K562 (cell line): ENCODE measurements at regions not wholly inside any gene's neighbourhood (a gene's known extent, or its start where the extent isn't known, plus 50 kb on each side); places are given as distances from the start of the nearest gene placed in this dataset.

Source experiments
- FIP1L1 ChIP-seq: fragments of 200-400 bp; formaldehyde crosslinking; IDR thresholded peaks from 2 replicates; pipeline ENCODE4 v1.6.1; 2018; ENCODE audit warnings: mild to moderate bottlenecking, low read depth, low read length; ENCODE audit not compliant: poor library complexity, severe bottlenecking
- FOXK2 ChIP-seq, 2 experiments: fragments of 450-650 bp; IDR thresholded peaks in 1 of 2; conservative IDR thresholded peaks in 1 of 2; 2 replicates each; pipeline ENCODE4 v1.6.1; 2016; ENCODE audit warnings: low read depth in 2 of 2, mild to moderate bottlenecking in 1 of 2
- GMEB1 ChIP-seq: fragments of 250-450 bp; sonication (Bioruptor Pico); IDR thresholded peaks from 2 replicates; pipeline ENCODE4 v1.4.0; 2020; ENCODE audit warnings: mild to moderate bottlenecking
- PRDM10 ChIP-seq: fragments of 450-650 bp; IDR thresholded peaks from 2 replicates; pipeline ENCODE4 v1.6.1; 2018; ENCODE audit not compliant: partially characterized antibody
- ZNF217 ChIP-seq: sonication (generic); formaldehyde crosslinking; IDR thresholded peaks from 2 replicates; pipeline ENCODE4 v1.8.0; 2022; ENCODE audit warnings: mild to moderate bottlenecking, missing genetic modification reagents
- TF ChIP-seq, protein P1 (sequence below): fragments of 450-650 bp; IDR thresholded peaks from 2 replicates; pipeline ENCODE4 v1.7.1; 2018; ENCODE audit warnings: mild to moderate bottlenecking, low read depth; ENCODE audit not compliant: partially characterized antibody
- TF ChIP-seq, protein P2 (sequence below), 3 experiments: IDR thresholded peaks in 2 of 3; conservative IDR thresholded peaks in 1 of 3; 2 replicates each; pipeline ENCODE4 v1.5.1; 2011 to 2012; ENCODE audit warnings: low read length in 3 of 3, mild to moderate bottlenecking in 3 of 3, control low read depth in 2 of 3, improper control_type of control experiment in 1 of 3, inconsistent platforms in 1 of 3, low read depth in 1 of 3, mixed read lengths in 1 of 3, moderate library complexity in 1 of 3; ENCODE audit not compliant: insufficient read depth in 2 of 3

- TF ChIP-seq GMEB1 = no peak
- TF ChIP-seq, protein P1, sequence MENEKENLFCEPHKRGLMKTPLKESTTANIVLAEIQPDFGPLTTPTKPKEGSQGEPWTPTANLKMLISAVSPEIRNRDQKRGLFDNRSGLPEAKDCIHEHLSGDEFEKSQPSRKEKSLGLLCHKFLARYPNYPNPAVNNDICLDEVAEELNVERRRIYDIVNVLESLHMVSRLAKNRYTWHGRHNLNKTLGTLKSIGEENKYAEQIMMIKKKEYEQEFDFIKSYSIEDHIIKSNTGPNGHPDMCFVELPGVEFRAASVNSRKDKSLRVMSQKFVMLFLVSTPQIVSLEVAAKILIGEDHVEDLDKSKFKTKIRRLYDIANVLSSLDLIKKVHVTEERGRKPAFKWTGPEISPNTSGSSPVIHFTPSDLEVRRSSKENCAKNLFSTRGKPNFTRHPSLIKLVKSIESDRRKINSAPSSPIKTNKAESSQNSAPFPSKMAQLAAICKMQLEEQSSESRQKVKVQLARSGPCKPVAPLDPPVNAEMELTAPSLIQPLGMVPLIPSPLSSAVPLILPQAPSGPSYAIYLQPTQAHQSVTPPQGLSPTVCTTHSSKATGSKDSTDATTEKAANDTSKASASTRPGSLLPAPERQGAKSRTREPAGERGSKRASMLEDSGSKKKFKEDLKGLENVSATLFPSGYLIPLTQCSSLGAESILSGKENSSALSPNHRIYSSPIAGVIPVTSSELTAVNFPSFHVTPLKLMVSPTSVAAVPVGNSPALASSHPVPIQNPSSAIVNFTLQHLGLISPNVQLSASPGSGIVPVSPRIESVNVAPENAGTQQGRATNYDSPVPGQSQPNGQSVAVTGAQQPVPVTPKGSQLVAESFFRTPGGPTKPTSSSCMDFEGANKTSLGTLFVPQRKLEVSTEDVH = no peak
- no peak for TF ChIP-seq FIP1L1
- TF ChIP-seq FOXK2 (conservative IDR thresholded peaks at IDR 0.05 in 1 of 2, IDR thresholded peaks at IDR 0.05 in 1 of 2; ENCODE audit: low read depth in 2 of 2) = no peak
- TF ChIP-seq PRDM10 = no peak
- TF ChIP-seq, protein P2, sequence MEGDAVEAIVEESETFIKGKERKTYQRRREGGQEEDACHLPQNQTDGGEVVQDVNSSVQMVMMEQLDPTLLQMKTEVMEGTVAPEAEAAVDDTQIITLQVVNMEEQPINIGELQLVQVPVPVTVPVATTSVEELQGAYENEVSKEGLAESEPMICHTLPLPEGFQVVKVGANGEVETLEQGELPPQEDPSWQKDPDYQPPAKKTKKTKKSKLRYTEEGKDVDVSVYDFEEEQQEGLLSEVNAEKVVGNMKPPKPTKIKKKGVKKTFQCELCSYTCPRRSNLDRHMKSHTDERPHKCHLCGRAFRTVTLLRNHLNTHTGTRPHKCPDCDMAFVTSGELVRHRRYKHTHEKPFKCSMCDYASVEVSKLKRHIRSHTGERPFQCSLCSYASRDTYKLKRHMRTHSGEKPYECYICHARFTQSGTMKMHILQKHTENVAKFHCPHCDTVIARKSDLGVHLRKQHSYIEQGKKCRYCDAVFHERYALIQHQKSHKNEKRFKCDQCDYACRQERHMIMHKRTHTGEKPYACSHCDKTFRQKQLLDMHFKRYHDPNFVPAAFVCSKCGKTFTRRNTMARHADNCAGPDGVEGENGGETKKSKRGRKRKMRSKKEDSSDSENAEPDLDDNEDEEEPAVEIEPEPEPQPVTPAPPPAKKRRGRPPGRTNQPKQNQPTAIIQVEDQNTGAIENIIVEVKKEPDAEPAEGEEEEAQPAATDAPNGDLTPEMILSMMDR (IDR thresholded peaks at IDR 0.05 in 2 of 3, conservative IDR thresholded peaks at IDR 0.05 in 1 of 3; ENCODE audit: insufficient read depth in 2 of 3, low read depth in 1 of 3, low read length in 3 of 3) = no peak
- TF ChIP-seq ZNF217 (CRISPR knock-in tag) = no peak
Observed at GRCh38 chr5:93997562-93997961, 256.2 kb upstream of the POU5F2 start.
